D341Med (cell line): ENCODE measurements at regions not wholly inside any gene's neighbourhood (a gene's known extent, or its start where the extent isn't known, plus 50 kb on each side); places are given as distances from the start of the nearest gene placed in this dataset.

Source experiments
- DNase-seq: peaks from one replicate; pipeline ENCODE4 v3.0.0; 2012; ENCODE audit warnings: low spot score

- DNase-seq, result no peak
These were observed 510.9 kb downstream of the TXNL1 start for GRCh38 chr18:56127322-56128099.

- no peak for DNase-seq
These were observed 514.2 kb downstream of the TXNL1 start for GRCh38 chr18:56124186-56124585.

GRCh38 chr18:56121669-56122068 is 516.7 kb downstream of the TXNL1 start:
- DNase-seq, result no peak

- no peak for DNase-seq
These were observed 517.6 kb downstream of the TXNL1 start for GRCh38 chr18:56120782-56121181.

- no peak for DNase-seq
These were observed 518.7 kb downstream of the TXNL1 start for GRCh38 chr18:56119681-56120080.

GRCh38 chr18:56118422-56118821 is 520.0 kb downstream of the TXNL1 start:
- DNase-seq, result no peak

- DNase-seq, result no peak
These were observed 523.0 kb downstream of the TXNL1 start for GRCh38 chr18:56115071-56116015.

- DNase-seq, result no peak
These were observed 525.0 kb upstream of the TCF4 start for GRCh38 chr18:56112984-56113383.

- DNase-seq, result no peak
These were observed 524.2 kb upstream of the TCF4 start for GRCh38 chr18:56112013-56112749.

- DNase-seq, result no peak
These were observed 521.8 kb upstream of the TCF4 start for GRCh38 chr18:56109757-56110156.

- DNase-seq, result no peak
These were observed 520.7 kb upstream of the TCF4 start for GRCh38 chr18:56108478-56109367.

GRCh38 chr18:56107821-56108477 is 520.0 kb upstream of the TCF4 start:
- DNase-seq, result no peak

- DNase-seq, result no peak
These were observed 512.2 kb upstream of the TCF4 start for GRCh38 chr18:56100090-56100722.

- no peak for DNase-seq
These were observed 509.6 kb upstream of the TCF4 start for GRCh38 chr18:56097621-56098020.

- DNase-seq, result no peak
These were observed 508.9 kb upstream of the TCF4 start for GRCh38 chr18:56096861-56097260.

DNA sequence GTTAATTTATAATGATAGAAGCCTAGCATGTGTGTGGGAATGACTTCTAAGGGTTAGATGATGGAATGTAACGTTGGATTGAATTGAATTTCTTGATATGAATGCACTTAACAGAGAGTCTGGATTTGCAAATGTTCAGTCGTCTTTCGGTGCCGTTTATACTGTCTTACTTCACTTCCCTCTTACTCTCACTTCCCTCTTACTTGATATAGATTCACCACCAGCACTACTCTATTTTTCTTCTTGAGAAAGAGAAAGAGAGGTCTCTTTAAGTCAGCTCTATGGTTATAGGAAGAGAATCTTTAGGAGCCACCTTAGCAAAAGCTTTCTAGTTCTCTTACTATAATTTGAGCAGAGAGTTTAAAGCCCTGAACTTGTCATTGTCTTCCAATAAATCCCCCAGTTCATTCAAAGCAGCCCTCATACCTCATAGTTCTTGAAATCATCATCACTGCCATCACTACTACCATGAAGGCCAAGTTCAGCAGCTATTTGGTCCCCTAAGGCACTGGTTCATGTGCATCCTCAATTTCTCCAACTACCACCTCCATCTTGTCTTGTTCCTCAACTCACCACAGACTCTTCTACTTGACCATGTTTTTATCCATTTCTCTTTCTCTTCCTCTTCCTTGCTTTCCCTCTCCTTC is 501.7 kb upstream of the TCF4 start:
- no peak for DNase-seq

DNA sequence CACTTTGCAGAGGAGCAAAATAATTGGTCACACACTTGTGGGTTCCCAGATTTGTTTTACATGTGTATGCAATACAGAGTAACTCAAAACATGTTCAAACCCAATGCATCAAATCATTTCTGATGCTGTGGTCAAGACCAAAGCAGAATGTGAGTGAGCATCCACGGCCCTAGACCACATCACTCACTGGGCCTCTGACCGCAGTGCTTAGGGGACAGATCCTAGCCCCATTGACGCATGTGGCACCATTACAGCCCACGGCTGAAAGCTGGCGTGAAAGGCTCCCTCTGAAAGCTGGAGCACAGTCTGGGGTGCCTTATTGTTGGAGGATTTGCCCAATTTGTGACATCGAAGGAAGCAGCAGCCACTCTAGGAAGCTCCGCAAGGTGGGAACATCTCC is 498.8 kb upstream of the TCF4 start:
- DNase-seq, result no peak

DNA sequence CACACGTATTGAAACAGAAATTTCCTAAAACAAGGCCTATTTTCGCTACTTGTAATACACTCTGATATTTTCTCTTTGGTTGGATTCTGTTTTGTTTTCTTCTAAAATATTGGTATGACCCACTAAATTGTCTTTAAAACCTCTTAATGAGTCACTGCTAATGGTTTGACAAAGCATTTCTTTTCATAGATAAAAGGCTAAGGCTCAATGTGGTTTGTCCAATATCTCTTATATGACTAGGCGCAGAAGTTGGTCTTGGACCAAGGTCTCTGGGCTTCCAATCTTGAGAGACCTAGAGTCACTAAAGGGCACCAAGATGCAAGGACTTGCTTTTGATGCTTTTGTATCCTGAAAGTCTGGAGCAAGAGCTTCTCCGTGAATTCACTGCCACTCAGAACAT is 498.2 kb upstream of the TCF4 start:
- no peak for DNase-seq

DNA sequence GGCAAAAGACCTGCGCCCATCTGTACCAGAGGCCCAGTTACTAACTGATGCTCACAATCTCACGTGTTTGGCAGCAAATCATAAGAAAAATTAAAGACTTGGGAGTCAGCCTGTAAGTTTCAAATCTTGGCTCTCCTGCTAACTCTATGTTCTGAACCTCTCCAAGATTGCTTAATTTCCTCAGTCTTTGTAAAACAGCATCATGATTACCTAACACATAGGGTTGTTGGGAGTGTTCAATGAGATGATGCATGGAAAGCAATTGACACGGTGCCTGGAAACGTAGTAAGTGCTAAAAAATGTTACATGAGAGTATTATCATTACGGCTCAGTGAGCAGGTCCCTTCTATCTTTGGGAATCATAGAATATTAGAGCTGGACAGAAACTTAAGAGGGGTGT is 497.6 kb upstream of the TCF4 start:
- DNase-seq, result no peak
